ENCODE measurements at regions not wholly inside any gene's neighbourhood (a gene's known extent, or its start where the extent isn't known, plus 50 kb on each side); places are given as distances from the start of the nearest gene placed in this dataset.

- DNase-seq, result no peak
Measured at GRCh38 chr20:57960803-57961575, 251.2 kb upstream of the PMEPA1 start.

GRCh38 chr20:57959589-57959988 is 249.8 kb upstream of the PMEPA1 start:
- DNase-seq, result no peak

GRCh38 chr20:57959018-57959417 is 249.2 kb upstream of the PMEPA1 start:
- no peak for DNase-seq

GRCh38 chr20:57958050-57958420 is 248.2 kb upstream of the PMEPA1 start:
- no peak for DNase-seq

- DNase-seq, result no peak
Measured at GRCh38 chr20:57957411-57958049, 247.7 kb upstream of the PMEPA1 start.

GRCh38 chr20:57953638-57954037 is 243.8 kb upstream of the PMEPA1 start:
- DNase-seq, result no peak

GRCh38 chr20:57952136-57952535 is 242.3 kb upstream of the PMEPA1 start:
- no peak for DNase-seq

- DNase-seq, result no peak
Measured at GRCh38 chr20:57951549-57951948, 241.7 kb upstream of the PMEPA1 start.

- no peak for DNase-seq
Measured at GRCh38 chr20:57950764-57951485, 241.1 kb upstream of the PMEPA1 start.

GRCh38 chr20:57948180-57948955 is 238.6 kb upstream of the PMEPA1 start:
- no peak for DNase-seq

GRCh38 chr20:57947421-57948179 is 237.8 kb upstream of the PMEPA1 start:
- DNase-seq, result no peak

- DNase-seq, result no peak
Measured at GRCh38 chr20:57946559-57947315, 236.9 kb upstream of the PMEPA1 start.

GRCh38 chr20:57944988-57945387 is 235.2 kb upstream of the PMEPA1 start:
- DNase-seq, result no peak

GRCh38 chr20:57943950-57944349 is 234.1 kb upstream of the PMEPA1 start:
- DNase-seq, result no peak

GRCh38 chr20:57943291-57943690 is 233.5 kb upstream of the PMEPA1 start:
- DNase-seq, result no peak

GRCh38 chr20:57941604-57942381 is 232.0 kb upstream of the PMEPA1 start:
- no peak for DNase-seq

GRCh38 chr20:57940868-57941522 is 231.2 kb upstream of the PMEPA1 start:
- DNase-seq, result no peak

GRCh38 chr20:57940376-57940775 is 230.6 kb upstream of the PMEPA1 start:
- no peak for DNase-seq

GRCh38 chr20:57939499-57939898 is 229.7 kb upstream of the PMEPA1 start:
- no peak for DNase-seq

Data from NCI-H2081 treated with DMSO at 0.1 percent for 48 hours (cell line).